Calu3 (cell line): ENCODE measurements at regions not wholly inside any gene's neighbourhood (a gene's known extent, or its start where the extent isn't known, plus 50 kb on each side); places are given as distances from the start of the nearest gene placed in this dataset.

ENCODE experiments used
- BruUV-seq: library from RNA; stranded (reverse); fragments of 400-500 nt; replicated peaks from 2 replicates; lab custom pipeline; 2021; lab: Mats Ljungman, UMichigan
- CTCF ChIA-PET: fragments of 300-600 bp; sonication (Branson Sonifier 250); formaldehyde crosslinking; loops from one replicate; lab custom pipeline; 2022; ENCODE audit warnings: antibody characterized with exemption; lab: Charles Lee
- DNase-seq: peaks from one replicate; pipeline ENCODE4 v3.0.0; 2022
- H3K27ac Mint-ChIP-seq: one replicate; pipeline ENCODE4 v1.8.0; 2022; ENCODE audit warnings: mixed read lengths; ENCODE audit not compliant: unreplicated experiment
- H3K27me3 Mint-ChIP-seq: one replicate; pipeline ENCODE4 v1.8.0; 2022; ENCODE audit warnings: mixed read lengths; ENCODE audit not compliant: unreplicated experiment
- H3K36me3 Mint-ChIP-seq: one replicate; pipeline ENCODE4 v1.8.0; 2022; ENCODE audit warnings: mild to moderate bottlenecking, moderate library complexity, mixed read lengths; ENCODE audit not compliant: insufficient read depth, unreplicated experiment
- H3K4me1 Mint-ChIP-seq: one replicate; pipeline ENCODE4 v1.8.0; 2022; ENCODE audit warnings: mild to moderate bottlenecking, low read depth, mixed read lengths; ENCODE audit not compliant: unreplicated experiment
- H3K4me3 Mint-ChIP-seq: one replicate; pipeline ENCODE4 v1.8.0; 2022; ENCODE audit warnings: mild to moderate bottlenecking, low read depth, moderate library complexity, mixed read lengths; ENCODE audit not compliant: unreplicated experiment
- H3K9me3 Mint-ChIP-seq: one replicate; pipeline ENCODE4 v1.8.0; 2022; ENCODE audit warnings: low read depth, mixed read lengths; ENCODE audit not compliant: unreplicated experiment
- intact Hi-C: fragments of 100-400 bp; cut with micrococcal nuclease; formaldehyde crosslinking; loops from one replicate; pipeline ENCODE4 v1.10.0; 2022; ENCODE audit not compliant: unreplicated experiment
- TF ChIP-seq, protein P1 (sequence below): fragments of 200-600 bp; IDR thresholded peaks from one replicate; pipeline ENCODE4 v1.8.0; 2022; ENCODE audit warnings: antibody characterized with exemption; ENCODE audit not compliant: unreplicated experiment

DNA sequence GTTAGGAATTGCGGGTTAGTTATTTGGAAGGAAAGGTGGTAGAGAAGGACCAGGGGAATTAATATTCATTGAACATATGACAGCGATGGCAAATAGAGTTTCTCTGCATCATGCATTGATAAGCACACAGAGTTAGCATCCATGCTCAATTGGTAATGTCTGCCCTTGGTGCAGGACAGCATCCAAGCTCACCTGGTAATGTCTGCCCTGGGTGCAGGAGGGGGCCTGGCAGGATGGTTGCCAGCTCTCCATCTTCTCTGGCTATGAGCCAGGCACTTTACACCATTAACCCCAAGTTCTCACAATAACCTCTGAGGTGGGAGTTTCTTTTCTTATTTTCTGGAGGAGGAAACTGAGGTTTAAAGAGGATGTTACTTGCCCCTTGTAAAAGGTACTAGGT is 50.4 kb upstream of the RBFOX2 start:
- intact Hi-C loops: no loop called here
- no peak overlapping the region for H3K4me3 Mint-ChIP-seq
- no peak overlapping the region for H3K27ac Mint-ChIP-seq
- H3K36me3 Mint-ChIP-seq: peaks cover 2% of the 10 kb centered on the region
- CTCF ChIA-PET: interaction anchor here (3.0 kb wide), 1 partner anchor 13 kb away, joined by 12 read pairs; no protein-coding TSS in a partner anchor
- TF ChIP-seq, protein P1, sequence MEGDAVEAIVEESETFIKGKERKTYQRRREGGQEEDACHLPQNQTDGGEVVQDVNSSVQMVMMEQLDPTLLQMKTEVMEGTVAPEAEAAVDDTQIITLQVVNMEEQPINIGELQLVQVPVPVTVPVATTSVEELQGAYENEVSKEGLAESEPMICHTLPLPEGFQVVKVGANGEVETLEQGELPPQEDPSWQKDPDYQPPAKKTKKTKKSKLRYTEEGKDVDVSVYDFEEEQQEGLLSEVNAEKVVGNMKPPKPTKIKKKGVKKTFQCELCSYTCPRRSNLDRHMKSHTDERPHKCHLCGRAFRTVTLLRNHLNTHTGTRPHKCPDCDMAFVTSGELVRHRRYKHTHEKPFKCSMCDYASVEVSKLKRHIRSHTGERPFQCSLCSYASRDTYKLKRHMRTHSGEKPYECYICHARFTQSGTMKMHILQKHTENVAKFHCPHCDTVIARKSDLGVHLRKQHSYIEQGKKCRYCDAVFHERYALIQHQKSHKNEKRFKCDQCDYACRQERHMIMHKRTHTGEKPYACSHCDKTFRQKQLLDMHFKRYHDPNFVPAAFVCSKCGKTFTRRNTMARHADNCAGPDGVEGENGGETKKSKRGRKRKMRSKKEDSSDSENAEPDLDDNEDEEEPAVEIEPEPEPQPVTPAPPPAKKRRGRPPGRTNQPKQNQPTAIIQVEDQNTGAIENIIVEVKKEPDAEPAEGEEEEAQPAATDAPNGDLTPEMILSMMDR: no peak
- no TSS peak for BruUV-seq
- H3K27me3 Mint-ChIP-seq: no peaks in the 10 kb centered on the region
- DNase-seq: no peak
- no peaks in the 10 kb centered on the region for H3K9me3 Mint-ChIP-seq
- no peaks in the 10 kb centered on the region for H3K4me1 Mint-ChIP-seq
